OCI-LY3 (cell line): ENCODE measurements at regions not wholly inside any gene's neighbourhood (a gene's known extent, or its start where the extent isn't known, plus 50 kb on each side); places are given as distances from the start of the nearest gene placed in this dataset.

Experiments
- CTCF ChIP-seq: fragments of 200-600, 300-600 bp; sonication (generic); IDR thresholded peaks from 2 replicates; pipeline ENCODE4 v1.5.1; 2014; ENCODE audit warnings: antibody characterized with exemption, low read length, low read depth
- EZH2phosphoT487 ChIP-seq: fragments of 200-600 bp; shearing (Covaris generic); IDR thresholded peaks from 2 replicates; pipeline ENCODE4 v1.6.1; 2018; ENCODE audit warnings: antibody characterized with exemption, mixed run types, low read depth

GRCh38 chr5:136457390-136458013 lies 92.2 kb upstream of the TRPC7 start:
- TF ChIP-seq CTCF = no peak
- TF ChIP-seq EZH2phosphoT487 = no peak
